A673 (cell line): ENCODE measurements at regions not wholly inside any gene's neighbourhood (a gene's known extent, or its start where the extent isn't known, plus 50 kb on each side); places are given as distances from the start of the nearest gene placed in this dataset.

Experiments used
- BruUV-seq: library from RNA; stranded (reverse); fragments of 400-500 nt; replicated peaks from 2 replicates; lab custom pipeline; 2021; lab: Mats Ljungman, UMichigan
- CTCF ChIA-PET: fragments of 300-600 bp; sonication (Branson Sonifier 250); formaldehyde crosslinking; loops from one replicate; lab custom pipeline; 2022; ENCODE audit warnings: antibody characterized with exemption; lab: Charles Lee
- POLR2A ChIA-PET: fragments of 300-600 bp; sonication (Branson Sonifier 250); formaldehyde crosslinking; loops from one replicate; lab custom pipeline; 2022; ENCODE audit warnings: antibody characterized with exemption; ENCODE audit not compliant: low non-redundant PET; lab: Charles Lee
- DNase-seq: peaks from one replicate; pipeline ENCODE4 v3.0.0-alpha.2; 2015; ENCODE audit warnings: low spot score
- H3K27ac ChIP-seq: fragments of 200-600 bp; sonication (generic); 2 replicates; pipeline ENCODE4 v1.5.1; 2016; ENCODE audit warnings: mixed run types, low read depth, mild to moderate bottlenecking, mixed read lengths, antibody characterized with exemption, low read length; ENCODE audit not compliant: poor library complexity, severe bottlenecking
- H3K27me3 ChIP-seq: fragments of 200-600 bp; sonication (generic); replicated peaks from 2 replicates; pipeline ENCODE4 v1.6.1; 2017; ENCODE audit warnings: mixed run types, low read depth, mild to moderate bottlenecking, mixed read lengths, antibody characterized with exemption, low read length; ENCODE audit not compliant: insufficient read depth, poor library complexity
- H3K36me3 ChIP-seq: fragments of 200-600 bp; sonication (generic); 2 replicates; pipeline ENCODE4 v1.6.1; 2016; ENCODE audit warnings: mixed run types, mild to moderate bottlenecking, mixed read lengths, antibody characterized with exemption, low read length; ENCODE audit not compliant: insufficient read depth, poor library complexity, severe bottlenecking
- H3K4me1 ChIP-seq: fragments of 200-600 bp; sonication (generic); 2 replicates; pipeline ENCODE4 v1.6.1; 2017; ENCODE audit warnings: mixed run types, mild to moderate bottlenecking, mixed read lengths, antibody characterized with exemption, low read length; ENCODE audit not compliant: insufficient read depth, poor library complexity, severe bottlenecking
- H3K4me3 ChIP-seq: fragments of 200-600 bp; sonication (generic); 2 replicates; pipeline ENCODE4 v1.5.1; 2016; ENCODE audit warnings: low read depth, mixed run types, mild to moderate bottlenecking, mixed read lengths, low read length; ENCODE audit not compliant: poor library complexity, severe bottlenecking
- H3K9me3 ChIP-seq: fragments of 200-600 bp; sonication (generic); 2 replicates; pipeline ENCODE4 v1.6.1; 2016; ENCODE audit warnings: mixed run types, low read depth, mild to moderate bottlenecking, mixed read lengths, antibody characterized with exemption, low read length; ENCODE audit not compliant: poor library complexity, severe bottlenecking
- EZH2 ChIP-seq: fragments of 200-600 bp; sonication (generic); IDR thresholded peaks from 2 replicates; pipeline ENCODE4 v1.6.1; 2017; ENCODE audit warnings: borderline replicate concordance, low read depth, mild to moderate bottlenecking, mixed read lengths, antibody characterized with exemption, low read length; ENCODE audit not compliant: poor library complexity, severe bottlenecking
- intact Hi-C: fragments of 100-400 bp; cut with micrococcal nuclease; formaldehyde crosslinking; loops from one replicate; pipeline ENCODE4 v1.10.0; 2022; ENCODE audit not compliant: unreplicated experiment
- TF ChIP-seq, protein P1 (sequence below): fragments of 300-800, 200-600 bp; sonication (generic); conservative IDR thresholded peaks from 2 replicates; pipeline ENCODE4 v1.5.1; 2017; ENCODE audit warnings: low read depth, mild to moderate bottlenecking, antibody characterized with exemption, low read length, moderate library complexity, mixed read lengths

- intact Hi-C loops = no loop called here
- no peaks in the 10 kb centered on the region for H3K4me1 ChIP-seq
- no peaks in the 10 kb centered on the region for H3K27me3 ChIP-seq
- no peaks in the 10 kb centered on the region for H3K36me3 ChIP-seq
- POLR2A ChIA-PET = no interaction called here
- H3K27ac ChIP-seq = no peak overlapping the region
- no TSS peak for BruUV-seq
- CTCF ChIA-PET = no interaction called here
- TF ChIP-seq, protein P1, sequence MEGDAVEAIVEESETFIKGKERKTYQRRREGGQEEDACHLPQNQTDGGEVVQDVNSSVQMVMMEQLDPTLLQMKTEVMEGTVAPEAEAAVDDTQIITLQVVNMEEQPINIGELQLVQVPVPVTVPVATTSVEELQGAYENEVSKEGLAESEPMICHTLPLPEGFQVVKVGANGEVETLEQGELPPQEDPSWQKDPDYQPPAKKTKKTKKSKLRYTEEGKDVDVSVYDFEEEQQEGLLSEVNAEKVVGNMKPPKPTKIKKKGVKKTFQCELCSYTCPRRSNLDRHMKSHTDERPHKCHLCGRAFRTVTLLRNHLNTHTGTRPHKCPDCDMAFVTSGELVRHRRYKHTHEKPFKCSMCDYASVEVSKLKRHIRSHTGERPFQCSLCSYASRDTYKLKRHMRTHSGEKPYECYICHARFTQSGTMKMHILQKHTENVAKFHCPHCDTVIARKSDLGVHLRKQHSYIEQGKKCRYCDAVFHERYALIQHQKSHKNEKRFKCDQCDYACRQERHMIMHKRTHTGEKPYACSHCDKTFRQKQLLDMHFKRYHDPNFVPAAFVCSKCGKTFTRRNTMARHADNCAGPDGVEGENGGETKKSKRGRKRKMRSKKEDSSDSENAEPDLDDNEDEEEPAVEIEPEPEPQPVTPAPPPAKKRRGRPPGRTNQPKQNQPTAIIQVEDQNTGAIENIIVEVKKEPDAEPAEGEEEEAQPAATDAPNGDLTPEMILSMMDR = no peak
- TF ChIP-seq EZH2 = no peak
- H3K9me3 ChIP-seq = no peaks in the 10 kb centered on the region
- H3K4me3 ChIP-seq = no peak overlapping the region
- no peak for DNase-seq
Measured at GRCh38 chr12:75891072-75891471, 140.5 kb downstream of the PHLDA1 start.

- no peak for DNase-seq
- Histone ChIP-seq H3K4me3 (no peak overlapping the region), H3K27me3 (no peaks in the 10 kb centered on the region), H3K4me1 (no peaks in the 10 kb centered on the region), H3K9me3 (no peaks in the 10 kb centered on the region), H3K27ac (no peak overlapping the region), H3K36me3 (no peaks in the 10 kb centered on the region)
- ChIA-PET CTCF (no interaction called here), POLR2A (no interaction called here)
- intact Hi-C loops = no loop called here
- no peak for TF ChIP-seq EZH2
- TF ChIP-seq, protein P1 = no peak
- BruUV-seq = no TSS peak
Measured at GRCh38 chr12:75890660-75891059, 140.9 kb downstream of the PHLDA1 start.

GRCh38 chr12:75890141-75890540, 141.4 kb downstream of the PHLDA1 start:
- no peak for DNase-seq
- intact Hi-C loops = no loop called here
- Histone ChIP-seq H3K36me3 (no peaks in the 10 kb centered on the region), H3K27me3 (no peaks in the 10 kb centered on the region), H3K4me3 (no peak overlapping the region), H3K4me1 (no peaks in the 10 kb centered on the region), H3K9me3 (no peaks in the 10 kb centered on the region), H3K27ac (no peak overlapping the region)
- BruUV-seq = no TSS peak
- ChIA-PET POLR2A (no interaction called here), CTCF (no interaction called here)
- no peak for TF ChIP-seq EZH2
- TF ChIP-seq, protein P1 = no peak
